Smooth muscle cell (in vitro differentiated cells): ENCODE measurements at regions not wholly inside any gene's neighbourhood (a gene's known extent, or its start where the extent isn't known, plus 50 kb on each side); places are given as distances from the start of the nearest gene placed in this dataset.

Experiments
- DNase-seq: peaks from one replicate; lab custom pipeline; 2025; ENCODE audit not compliant: unreplicated experiment; lab: John Stamatoyannopoulos, UW
- H2AFZ ChIP-seq: fragments of 200-600 bp; sonication (generic); 2 replicates; pipeline ENCODE4 v1.6.0; 2016; ENCODE audit warnings: antibody characterized with exemption, low read depth, mild to moderate bottlenecking
- H3F3A ChIP-seq: fragments of 200-600 bp; sonication (generic); 2 replicates; pipeline ENCODE4 v1.6.0; 2017; ENCODE audit warnings: antibody characterized with exemption, low read depth
- H3K27ac ChIP-seq: fragments of 200-600 bp; sonication (generic); 2 replicates; pipeline ENCODE4 v1.5.1; 2016; ENCODE audit warnings: low read depth, mild to moderate bottlenecking
- H3K27me3 ChIP-seq: fragments of 200-600 bp; sonication (generic); 2 replicates; pipeline ENCODE4 v1.6.1; 2016; ENCODE audit warnings: low read depth, mild to moderate bottlenecking
- H3K36me3 ChIP-seq: fragments of 200-600 bp; sonication (generic); 2 replicates; pipeline ENCODE4 v1.5.1; 2016; ENCODE audit warnings: low read depth
- H3K4me1 ChIP-seq: fragments of 200-600 bp; sonication (generic); 2 replicates; pipeline ENCODE4 v1.5.1; 2016; ENCODE audit warnings: low read depth
- H3K4me2 ChIP-seq: fragments of 200-600 bp; sonication (generic); 2 replicates; pipeline ENCODE4 v1.6.0; 2016; ENCODE audit warnings: mild to moderate bottlenecking
- H3K4me3 ChIP-seq: fragments of 200-600 bp; sonication (generic); 2 replicates; pipeline ENCODE4 v1.5.1; 2016; ENCODE audit warnings: mild to moderate bottlenecking
- H3K79me2 ChIP-seq: fragments of 200-600 bp; sonication (generic); 2 replicates; pipeline ENCODE4 v1.6.0; 2016; ENCODE audit warnings: low read depth, mild to moderate bottlenecking
- H3K9ac ChIP-seq: fragments of 200-600 bp; sonication (generic); 2 replicates; pipeline ENCODE4 v1.6.0; 2016; ENCODE audit warnings: low read depth
- H3K9me3 ChIP-seq: fragments of 200-600 bp; sonication (generic); replicated peaks from 2 replicates; pipeline ENCODE4 v1.5.1; 2016; ENCODE audit warnings: low read depth
- H4K20me1 ChIP-seq: fragments of 200-600 bp; sonication (generic); 2 replicates; pipeline ENCODE4 v1.6.0; 2016; ENCODE audit warnings: low read depth
- CTCF ChIP-seq: fragments of 200-600 bp; sonication (generic); IDR thresholded peaks from 2 replicates; pipeline ENCODE4 v1.5.1; 2017; ENCODE audit warnings: borderline replicate concordance, mild to moderate bottlenecking, antibody characterized with exemption; ENCODE audit not compliant: insufficient read depth, poor library complexity, severe bottlenecking
- WGBS: methylation state at CpG from one replicate; pipeline ENCODE4 v1.1.7; 2016; ENCODE audit warnings: low lambda C conversion rate; 5-methylcytosine and 5-hydroxymethylcytosine counted together

- no peaks in the 10 kb centered on the region for H3K27me3 ChIP-seq
- no peak for TF ChIP-seq CTCF
- H3F3A ChIP-seq = no peaks in the 10 kb centered on the region
Observed at GRCh38 chr7:125020801-125021200, 91.2 kb upstream of the POT1 start.

GRCh38 chr7:125010540-125010939, 80.9 kb upstream of the POT1 start:
- Histone ChIP-seq H3K36me3 (no peaks in the 10 kb centered on the region), H3K4me3 (no peak overlapping the region), H3K4me1 (no peaks in the 10 kb centered on the region)

More at GRCh38 chr7:125020801-125021200, 91.2 kb upstream of the POT1 start:
- H3K4me2 ChIP-seq = no peak overlapping the region
- no peak overlapping the region for H3K27ac ChIP-seq
- no peak overlapping the region for H3K9ac ChIP-seq
- H4K20me1 ChIP-seq = no peaks in the 10 kb centered on the region
- H2AFZ ChIP-seq = no peak overlapping the region
- H3K9me3 ChIP-seq = no peaks in the 10 kb centered on the region
- DNase-seq = no peak
- H3K4me3 ChIP-seq = no peak overlapping the region
- H3K36me3 ChIP-seq = no peaks in the 10 kb centered on the region
- no peaks in the 10 kb centered on the region for H3K4me1 ChIP-seq
- no peaks in the 10 kb centered on the region for H3K79me2 ChIP-seq
- 97% methylated on average over 4 of the region's 4 CpGs for WGBS

GRCh38 chr7:124996778-124997177, 67.2 kb upstream of the POT1 start:
- no peaks in the 10 kb centered on the region for H3K79me2 ChIP-seq
- WGBS = 75% methylated on average over 4 of the region's 4 CpGs
- no peak overlapping the region for H3K9ac ChIP-seq
- no peak overlapping the region for H3K4me2 ChIP-seq
- DNase-seq = no peak
- no peak overlapping the region for H3K4me3 ChIP-seq
- H3F3A ChIP-seq = peaks cover 14% of the 10 kb centered on the region
- TF ChIP-seq CTCF = no peak
- H4K20me1 ChIP-seq = no peaks in the 10 kb centered on the region
- no peak overlapping the region for H2AFZ ChIP-seq
- H3K27ac ChIP-seq = no peak overlapping the region
- H3K9me3 ChIP-seq = no peaks in the 10 kb centered on the region
- H3K36me3 ChIP-seq = no peaks in the 10 kb centered on the region
- no peaks in the 10 kb centered on the region for H3K27me3 ChIP-seq
- H3K4me1 ChIP-seq = peaks cover 12% of the 10 kb centered on the region

More at GRCh38 chr7:125010540-125010939, 80.9 kb upstream of the POT1 start:
- no peak overlapping the region for H3K27ac ChIP-seq
- no peak overlapping the region for H3K4me2 ChIP-seq
- TF ChIP-seq CTCF = no peak
- H4K20me1 ChIP-seq = no peaks in the 10 kb centered on the region
- H3K27me3 ChIP-seq = no peaks in the 10 kb centered on the region
- no peak for DNase-seq
- no peak overlapping the region for H2AFZ ChIP-seq
- H3K9ac ChIP-seq = no peak overlapping the region
- 87% methylated on average over 1 of the region's 1 CpG for WGBS
- no peaks in the 10 kb centered on the region for H3F3A ChIP-seq
- no peaks in the 10 kb centered on the region for H3K9me3 ChIP-seq
- H3K79me2 ChIP-seq = no peaks in the 10 kb centered on the region

GRCh38 chr7:124992851-124993562, 63.4 kb upstream of the POT1 start:
- 16% methylated on average over 4 of the region's 4 CpGs for WGBS
- H3K9ac ChIP-seq = peak overlapping the region; percentile 34

More at GRCh38 chr7:124992851-124993562, 63.4 kb upstream of the POT1 start:
- TF ChIP-seq CTCF = no peak
- H3K4me2 ChIP-seq = peak overlapping the region; percentile 79
- DNase-seq = no peak
- peaks cover 14% of the 10 kb centered on the region for H3F3A ChIP-seq
- H3K79me2 ChIP-seq = no peaks in the 10 kb centered on the region
- peaks cover 12% of the 10 kb centered on the region for H3K4me1 ChIP-seq
- no peaks in the 10 kb centered on the region for H3K36me3 ChIP-seq
- peak overlapping the region; percentile 74 for H2AFZ ChIP-seq
- peak overlapping the region; percentile 95 for H3K27ac ChIP-seq
- H3K4me3 ChIP-seq = peak overlapping the region; percentile 34
- H3K27me3 ChIP-seq = no peaks in the 10 kb centered on the region
- no peaks in the 10 kb centered on the region for H3K9me3 ChIP-seq
- no peaks in the 10 kb centered on the region for H4K20me1 ChIP-seq
